HPDE6-E6E7 (cell line): ENCODE measurements at regions not wholly inside any gene's neighbourhood (a gene's known extent, or its start where the extent isn't known, plus 50 kb on each side); places are given as distances from the start of the nearest gene placed in this dataset.
"Not testable (repeated sequence)": the region's sequence is repeated elsewhere in the genome, so short reads cannot be mapped to it uniquely, and the experiment has no call there.

Experiments
- DNase-seq: peaks from one replicate; pipeline ENCODE4 v3.0.0; 2011; ENCODE audit warnings: missing footprints; ENCODE audit errors: extremely low spot score

GRCh38 chr18:78501251-78501650 lies 478.4 kb upstream of the SALL3 start:
- DNase-seq: no peak

- DNase-seq: no peak
These were observed 476.5 kb upstream of the SALL3 start for GRCh38 chr18:78503129-78503528.

GRCh38 chr18:78505851-78506461 lies 473.7 kb upstream of the SALL3 start:
- no peak for DNase-seq

- no peak for DNase-seq
These were observed 472.4 kb upstream of the SALL3 start for GRCh38 chr18:78507217-78507616.

- DNase-seq: not testable (repeated sequence)
These were observed 471.3 kb upstream of the SALL3 start for GRCh38 chr18:78508228-78508824.

GRCh38 chr18:78510091-78510490 lies 469.5 kb upstream of the SALL3 start:
- no peak for DNase-seq

GRCh38 chr18:78510636-78511035 lies 469.0 kb upstream of the SALL3 start:
- DNase-seq: no peak

DNA sequence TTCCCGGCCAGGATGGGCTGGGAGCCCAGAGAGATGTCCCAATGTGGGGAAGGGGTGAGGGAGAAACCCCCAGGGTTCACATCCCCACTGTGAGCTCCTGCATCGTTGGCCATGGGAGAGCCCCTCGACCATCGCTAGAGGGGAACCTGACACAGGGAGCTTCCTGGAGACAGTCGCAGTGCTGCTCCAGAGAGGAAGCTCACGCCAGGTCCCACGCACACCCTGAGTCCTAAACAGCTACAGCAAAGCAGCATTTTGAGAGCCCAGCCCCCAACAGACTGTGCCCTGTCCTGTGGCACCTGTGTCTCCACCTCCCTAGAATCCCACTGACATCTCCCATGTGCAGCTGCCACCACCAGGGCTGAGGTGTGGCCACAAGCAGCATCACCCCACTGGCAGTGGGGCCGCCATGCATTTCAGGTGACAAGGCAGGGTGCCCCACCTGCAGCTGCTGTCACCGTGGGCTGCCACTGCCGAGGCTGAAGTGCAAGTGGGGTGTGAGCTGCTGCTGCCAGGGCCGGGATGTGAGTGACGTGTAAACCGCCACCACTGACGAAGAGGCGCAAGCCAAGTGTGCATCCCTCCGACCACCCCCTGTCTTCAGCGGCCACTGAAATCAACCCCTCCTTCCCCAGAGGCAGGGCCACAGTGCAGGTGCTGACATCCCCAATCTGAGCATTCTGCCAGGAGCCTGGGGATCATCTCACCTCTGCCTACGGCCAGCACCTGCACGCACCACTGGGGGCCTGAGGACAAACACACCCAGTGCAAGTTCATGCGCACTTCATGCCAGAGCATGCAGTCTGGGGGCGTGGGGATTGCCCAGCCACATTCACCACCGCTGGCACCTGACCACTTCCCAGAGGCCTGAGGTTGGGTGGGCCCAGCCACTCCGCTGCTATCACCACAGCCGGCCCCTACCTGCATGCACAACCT lies 467.7 kb upstream of the SALL3 start:
- no peak for DNase-seq

DNA sequence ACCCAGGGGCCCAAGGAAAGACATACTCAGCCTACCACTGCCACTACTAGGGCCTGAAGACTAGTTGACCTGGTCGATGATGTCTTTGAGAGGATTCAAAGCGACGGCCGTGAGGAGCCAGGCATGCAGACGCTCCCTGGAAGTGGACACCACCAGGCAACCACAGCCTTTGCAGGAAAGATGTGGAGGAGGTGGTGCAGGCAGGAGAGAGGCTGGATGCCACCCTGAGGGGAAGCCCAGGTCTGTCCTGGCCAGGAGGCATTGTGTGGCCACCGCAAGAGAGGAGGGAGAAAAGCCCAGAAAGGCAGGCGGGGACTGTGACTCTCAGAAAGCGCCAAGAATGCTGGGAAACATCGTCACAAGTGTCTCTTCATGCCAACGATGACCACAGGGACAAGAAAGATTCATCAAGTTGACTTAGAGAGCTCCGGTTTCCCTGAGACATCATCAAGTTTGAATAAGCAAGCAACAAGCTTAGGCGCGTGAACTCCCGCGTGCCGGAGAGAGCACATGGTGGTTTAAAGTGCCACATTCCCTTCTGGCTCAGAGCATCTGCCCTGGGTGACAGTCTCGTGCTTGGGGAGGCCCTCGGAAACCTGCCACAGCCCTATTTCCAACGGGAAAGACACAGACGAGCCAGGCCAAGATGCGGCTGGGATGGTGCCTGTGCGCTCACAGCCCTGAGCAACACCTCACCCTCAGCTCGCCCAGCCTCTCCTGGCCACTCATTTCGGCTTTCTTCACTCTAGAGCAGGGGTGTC lies 464.5 kb upstream of the SALL3 start:
- DNase-seq: no peak

DNA sequence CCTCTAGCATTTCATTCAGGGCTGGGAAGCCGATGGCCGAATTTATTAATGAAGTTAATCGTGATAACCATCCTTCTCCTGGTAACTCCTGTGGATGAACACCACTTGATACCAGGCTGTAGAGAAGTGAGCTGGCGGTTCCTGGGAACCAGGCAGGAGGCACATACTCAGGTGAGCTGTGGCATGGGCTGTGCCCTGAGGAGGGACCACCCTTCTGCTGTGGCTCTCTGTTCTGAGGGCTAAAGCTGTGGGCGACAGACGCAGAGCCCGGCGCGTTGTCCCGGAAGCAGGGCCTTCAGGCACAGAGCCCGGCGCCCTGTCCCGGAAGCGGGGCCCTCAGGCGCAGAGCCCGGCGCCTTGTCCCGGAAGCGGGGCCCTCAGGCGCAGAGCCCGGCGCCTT lies 462.3 kb upstream of the SALL3 start:
- DNase-seq: no peak

GRCh38 chr18:78517973-78518372 lies 461.6 kb upstream of the SALL3 start:
- no peak for DNase-seq

GRCh38 chr18:78518805-78519204 lies 460.8 kb upstream of the SALL3 start:
- DNase-seq: no peak

DNA sequence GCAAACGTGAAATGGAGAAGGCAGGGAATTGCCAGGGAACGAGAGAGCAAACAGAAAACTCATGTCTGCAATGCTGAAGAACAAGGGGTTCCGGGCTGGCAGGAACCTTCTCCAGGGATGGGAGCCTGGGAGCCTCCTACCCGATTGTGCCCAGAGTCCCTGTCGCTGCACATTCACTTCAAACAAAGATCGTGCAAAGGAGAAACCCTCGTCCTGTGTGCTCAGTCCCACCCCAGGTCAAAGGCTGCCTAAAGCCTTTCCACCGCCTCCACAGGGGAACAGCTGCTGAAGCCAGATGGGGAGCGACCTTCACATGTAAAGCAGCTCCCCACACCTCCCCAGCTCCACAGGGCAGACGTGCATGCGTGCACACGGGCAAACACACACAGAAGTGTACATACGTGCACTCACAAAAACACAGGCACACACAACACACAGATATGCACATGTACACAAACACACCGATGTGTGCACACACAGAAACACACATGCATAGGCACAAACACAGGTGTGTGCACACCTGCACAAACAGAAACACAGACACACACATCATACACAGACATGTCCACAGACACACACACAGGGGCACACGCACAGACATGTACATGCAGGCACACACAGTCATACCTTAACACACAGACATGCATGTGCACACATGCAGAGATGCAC lies 460.1 kb upstream of the SALL3 start:
- DNase-seq: no peak

GRCh38 chr18:78521136-78521535 lies 458.5 kb upstream of the SALL3 start:
- no peak for DNase-seq

DNA sequence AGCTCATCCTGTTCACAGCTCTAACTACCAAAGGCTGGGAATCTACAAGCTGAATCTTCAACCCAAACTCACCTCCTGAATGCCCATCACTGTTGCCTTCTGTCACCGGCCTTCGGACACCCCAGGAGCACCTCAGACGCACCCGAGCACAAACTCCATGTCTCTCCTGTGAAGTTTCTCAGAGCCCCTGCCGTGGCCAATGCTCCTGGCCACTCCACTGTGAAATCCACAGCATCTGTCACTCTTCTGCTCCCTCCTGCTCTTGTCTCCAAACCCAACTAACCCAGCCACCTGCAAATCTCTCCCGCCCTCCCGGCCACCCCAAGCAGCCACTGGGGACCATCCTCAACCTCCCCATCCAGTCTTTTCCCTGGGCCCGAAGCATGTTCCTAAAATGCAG lies 457.9 kb upstream of the SALL3 start:
- no peak for DNase-seq

GRCh38 chr18:78522507-78522906 lies 457.1 kb upstream of the SALL3 start:
- no peak for DNase-seq

DNA sequence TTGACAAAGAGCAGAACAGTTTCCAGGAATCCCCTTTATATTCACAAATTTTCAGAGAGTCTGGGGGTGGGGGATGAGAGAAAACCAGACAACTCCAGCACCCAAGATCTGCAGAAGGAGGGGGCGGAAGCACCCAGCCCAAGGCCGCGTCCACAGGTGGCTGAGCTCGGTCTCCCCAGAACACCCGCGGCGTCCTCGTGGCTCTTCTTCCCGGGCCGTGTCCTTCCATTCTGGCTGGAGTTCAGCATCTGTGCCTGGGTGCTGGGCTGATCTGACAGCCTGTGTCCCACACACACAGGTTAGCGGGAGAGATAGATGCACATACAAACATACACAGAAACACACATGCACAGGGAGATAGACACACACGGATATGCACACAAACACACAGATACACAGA lies 455.8 kb upstream of the SALL3 start:
- DNase-seq: no peak

DNA sequence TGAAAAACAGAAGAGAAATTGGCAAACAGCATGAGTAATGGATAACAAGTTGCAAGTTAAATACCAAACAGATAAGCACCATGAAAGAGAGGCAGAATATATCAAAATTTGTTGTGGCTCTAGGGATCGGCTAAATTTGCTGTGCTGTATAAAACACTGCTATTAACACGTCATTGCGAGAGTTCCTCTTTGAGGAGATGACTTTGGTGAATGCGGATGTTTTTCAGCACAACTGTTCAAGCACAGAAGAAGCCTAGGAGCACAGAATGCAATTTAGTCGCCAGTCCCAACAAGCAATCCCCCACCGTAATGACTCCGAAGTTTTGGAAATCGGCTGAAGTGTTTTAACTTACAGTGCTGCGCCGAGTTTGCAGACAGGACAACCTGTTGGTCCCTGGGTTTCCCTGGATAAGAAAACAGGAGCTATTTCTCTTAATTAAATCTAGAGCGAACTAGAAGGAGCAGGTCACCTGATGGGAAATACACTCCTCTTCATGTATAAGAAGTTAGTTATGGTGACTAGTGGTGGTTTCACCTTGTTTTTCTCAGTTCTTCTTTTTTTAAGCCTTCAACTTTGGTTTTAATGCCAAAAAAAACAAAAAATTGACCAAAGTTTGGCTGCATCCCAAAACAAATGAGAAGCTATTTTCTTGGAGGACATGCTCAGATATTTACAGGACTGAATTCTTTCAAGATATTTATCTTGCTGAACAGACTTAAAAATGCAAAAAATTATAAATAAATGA lies 454.1 kb upstream of the SALL3 start:
- no peak for DNase-seq

GRCh38 chr18:78526275-78526674 lies 453.3 kb upstream of the SALL3 start:
- DNase-seq: no peak

GRCh38 chr18:78526923-78527711 lies 452.5 kb upstream of the SALL3 start:
- DNase-seq: no peak
